ENCODE measurements at regions not wholly inside any gene's neighbourhood (a gene's known extent, or its start where the extent isn't known, plus 50 kb on each side); places are given as distances from the start of the nearest gene placed in this dataset.

DNA sequence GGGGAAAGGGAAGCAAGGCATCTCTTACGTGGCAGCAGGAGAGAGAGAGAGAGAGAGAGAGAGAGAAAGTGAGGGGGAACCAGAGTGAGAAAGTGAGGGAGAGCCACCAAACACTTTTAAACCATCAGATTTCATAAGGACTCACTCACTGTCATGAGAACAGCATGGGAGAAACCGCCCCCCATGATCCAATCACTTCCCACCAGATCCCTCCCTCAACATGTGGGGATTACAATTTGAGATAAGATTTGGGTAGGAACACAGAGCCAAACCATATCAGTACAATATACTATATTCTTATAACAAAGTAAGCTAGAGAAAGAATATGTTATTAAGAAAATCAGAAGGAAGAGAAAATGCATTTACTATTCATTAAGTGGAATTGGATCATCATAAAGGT is 53.7 kb upstream of the PLXNC1 start:
- no peak for DNase-seq (ENCODE audit: low read depth in 2 of 2, low spot score in 1 of 2)

DNA sequence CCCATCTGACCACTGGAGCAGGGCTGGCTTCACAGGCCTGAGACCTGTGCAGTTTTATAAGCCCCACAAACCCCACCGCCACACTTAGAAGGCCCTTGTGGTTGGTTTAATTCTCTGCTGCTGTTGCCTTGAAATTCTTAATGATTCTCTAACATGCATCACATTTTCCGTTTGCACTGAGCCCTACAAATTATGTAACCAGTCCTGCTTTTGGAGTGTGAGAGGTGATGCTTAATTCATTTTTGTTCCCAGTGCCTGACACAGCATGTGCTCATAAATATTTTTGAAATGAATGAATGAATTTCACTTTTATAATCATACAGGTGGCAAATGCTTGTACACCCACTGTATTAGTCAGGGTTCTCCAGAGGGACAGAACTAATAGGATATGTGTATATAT is 52.8 kb upstream of the PLXNC1 start:
- no peak for DNase-seq (ENCODE audit: low read depth in 2 of 2, low spot score in 1 of 2)

DNA sequence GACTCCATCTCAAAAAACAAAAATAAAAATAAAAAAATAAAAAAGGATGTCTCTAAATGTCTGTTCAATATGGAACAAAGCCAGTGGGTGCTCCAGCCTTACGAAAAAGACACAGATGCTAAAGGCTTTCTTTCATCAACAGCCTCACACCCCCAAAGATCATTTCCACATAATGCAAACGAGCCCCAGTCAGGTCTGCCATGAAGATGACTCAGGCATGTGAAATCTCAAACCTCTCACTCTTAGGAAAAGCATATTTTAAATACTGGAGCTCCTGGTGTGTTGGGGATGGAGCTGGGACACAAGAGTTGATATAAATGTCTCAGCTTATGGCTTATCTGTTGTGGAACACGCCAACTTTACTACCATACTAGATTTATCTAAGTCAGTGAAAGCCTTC is 49.9 kb upstream of the PLXNC1 start:
- DNase-seq (ENCODE audit: low read depth in 2 of 2, low spot score in 1 of 2): no peak

Data from stimulated activated CD8-positive, alpha-beta memory T cell treated with anti-CD3 and anti-CD28 coated beads, Interleukin-4, amount 100 ng/mL, for 1 hour (primary cell).